HG03460 (cell line): ENCODE measurements at regions not wholly inside any gene's neighbourhood (a gene's known extent, or its start where the extent isn't known, plus 50 kb on each side); places are given as distances from the start of the nearest gene placed in this dataset.

Experiments
- ATAC-seq: cut with Tn5 transposase; IDR thresholded peaks from one replicate; pipeline ENCODE4 v1.9.1; 2021; ENCODE audit not compliant: unreplicated experiment

DNA sequence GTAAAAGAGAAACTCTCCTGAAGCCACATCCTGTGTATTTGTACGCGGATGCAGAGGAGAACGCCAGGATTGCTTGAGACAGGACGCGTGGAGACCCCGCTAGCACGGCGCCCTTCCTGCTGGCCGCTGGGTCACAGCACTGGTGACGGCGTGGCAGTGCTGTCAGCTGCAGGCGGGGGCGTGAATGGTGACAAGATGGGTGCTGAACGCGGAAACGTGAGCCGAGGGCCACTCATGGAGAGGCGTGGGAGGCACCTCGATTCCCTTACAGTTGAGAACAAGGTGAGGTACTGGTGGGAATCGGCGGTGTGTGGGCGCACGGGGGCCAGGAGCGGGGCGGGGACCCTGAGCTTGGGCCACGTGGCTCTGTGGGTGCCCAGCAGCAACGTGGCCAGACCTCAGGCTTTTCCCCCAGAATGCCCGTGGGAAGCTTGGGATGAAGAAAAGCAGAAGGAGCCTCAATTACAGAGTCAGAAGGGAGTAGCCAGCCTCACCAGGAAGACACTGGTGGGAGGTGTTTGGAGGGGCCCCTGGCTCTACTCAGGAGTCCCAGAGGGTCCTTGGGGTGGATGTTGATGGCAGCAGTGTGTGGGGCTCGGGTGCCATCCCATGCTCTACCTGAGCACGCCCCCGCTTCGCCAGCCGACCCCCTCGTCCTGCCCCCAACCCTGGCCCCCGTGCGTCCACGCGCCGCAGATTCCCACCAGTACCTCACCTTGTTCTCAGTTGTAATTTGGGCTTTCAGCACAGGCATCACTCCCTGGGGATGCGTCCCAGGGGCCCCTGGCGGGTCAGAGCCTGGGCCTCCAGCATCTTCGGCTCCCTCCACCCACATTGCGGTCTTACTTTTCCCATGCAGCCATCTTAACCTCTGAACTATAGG lies 208.4 kb upstream of the TCERG1L start:
- no peak for ATAC-seq

DNA sequence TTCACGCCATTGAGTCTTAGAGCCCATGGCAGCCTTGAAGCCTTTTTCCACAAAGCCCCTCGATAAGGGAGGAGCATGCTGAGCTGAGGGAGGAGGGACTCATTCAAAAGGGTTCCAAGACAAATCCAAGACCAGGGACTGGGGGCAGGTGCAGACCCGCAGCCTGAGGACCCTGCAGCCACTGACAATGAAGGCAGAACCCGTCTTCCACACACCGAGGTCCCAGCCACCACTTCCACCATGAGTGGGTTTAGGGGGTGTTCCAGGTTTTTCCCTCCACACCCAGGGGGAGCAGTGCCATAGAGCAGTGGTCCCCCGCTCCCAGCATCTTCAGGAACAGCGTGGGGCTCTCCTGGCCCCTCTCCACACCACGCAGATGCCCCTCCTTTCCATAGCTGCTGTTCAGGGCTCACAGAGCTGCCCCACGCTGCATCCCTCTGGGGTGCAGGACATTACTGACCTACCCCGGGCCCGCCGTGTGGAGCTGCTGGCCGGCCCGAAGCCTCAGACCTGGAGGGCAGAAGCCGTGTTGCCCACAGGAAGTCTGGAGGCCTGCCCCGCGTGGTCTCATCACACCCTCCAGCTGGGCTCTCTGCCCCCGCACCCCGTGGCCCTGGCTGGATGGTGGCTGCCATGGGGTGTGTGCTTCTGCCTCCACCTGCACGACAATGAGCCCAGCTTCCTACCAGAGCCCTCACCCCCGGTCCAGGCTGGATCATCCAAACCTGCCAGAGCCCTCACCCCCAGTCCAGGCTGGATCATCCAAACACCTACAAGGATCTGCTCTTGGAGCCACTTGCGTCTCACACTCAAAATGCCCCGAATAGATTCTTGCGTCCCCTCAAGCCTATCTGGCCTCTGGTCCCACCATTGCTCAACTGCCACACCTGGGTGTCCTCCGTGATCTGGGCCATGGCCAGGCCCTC lies 220.0 kb upstream of the TCERG1L start:
- no peak for ATAC-seq

DNA sequence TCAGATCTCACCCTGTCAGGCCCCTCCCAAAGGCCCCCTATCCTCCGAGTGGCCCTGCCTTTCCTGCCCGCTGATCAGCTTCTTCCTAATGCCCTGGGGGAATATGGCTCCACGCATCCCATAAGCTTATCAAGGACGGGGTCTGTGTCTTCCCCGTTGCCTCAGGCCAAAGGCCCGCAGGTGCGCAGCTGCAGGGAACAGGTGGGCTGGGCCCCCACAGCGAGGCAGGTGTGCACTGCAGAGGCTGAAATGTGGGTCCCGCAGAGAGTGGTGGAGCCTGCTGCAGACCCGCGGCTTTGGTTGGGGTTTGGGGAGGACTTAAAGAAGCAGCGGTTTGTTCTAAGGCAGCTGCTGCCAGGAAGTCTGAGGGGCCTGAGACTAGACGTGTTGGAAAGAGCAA lies 220.8 kb upstream of the TCERG1L start:
- ATAC-seq = no peak

DNA sequence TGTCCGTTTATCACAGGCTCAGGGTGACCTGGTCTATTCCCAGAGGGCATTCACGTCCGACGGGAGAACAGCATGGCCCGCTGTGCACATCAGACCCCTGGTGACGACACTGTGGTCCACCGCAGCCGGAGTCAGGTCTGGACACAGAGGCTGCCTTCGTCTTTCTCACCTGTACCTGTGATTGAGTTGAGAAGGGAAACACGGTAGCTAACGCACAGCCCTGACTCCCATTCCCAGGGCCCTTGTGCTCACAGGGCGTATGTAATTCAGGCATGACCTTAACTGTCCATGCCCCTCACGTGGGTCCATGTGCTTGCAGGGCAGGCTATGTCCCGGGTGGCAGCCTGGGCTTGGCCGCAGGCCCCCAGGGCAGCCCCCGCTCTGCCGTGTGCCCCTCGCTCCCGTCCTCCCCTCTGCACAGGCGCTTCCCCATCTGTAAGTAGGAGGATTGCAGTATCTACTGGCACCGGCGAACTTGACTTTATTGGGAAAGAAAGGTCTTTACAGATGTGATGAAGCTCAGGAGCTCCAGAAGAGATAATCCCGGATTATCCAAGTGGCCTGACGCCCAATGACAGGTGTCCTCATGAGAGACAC lies 221.3 kb upstream of the TCERG1L start:
- no peak for ATAC-seq

DNA sequence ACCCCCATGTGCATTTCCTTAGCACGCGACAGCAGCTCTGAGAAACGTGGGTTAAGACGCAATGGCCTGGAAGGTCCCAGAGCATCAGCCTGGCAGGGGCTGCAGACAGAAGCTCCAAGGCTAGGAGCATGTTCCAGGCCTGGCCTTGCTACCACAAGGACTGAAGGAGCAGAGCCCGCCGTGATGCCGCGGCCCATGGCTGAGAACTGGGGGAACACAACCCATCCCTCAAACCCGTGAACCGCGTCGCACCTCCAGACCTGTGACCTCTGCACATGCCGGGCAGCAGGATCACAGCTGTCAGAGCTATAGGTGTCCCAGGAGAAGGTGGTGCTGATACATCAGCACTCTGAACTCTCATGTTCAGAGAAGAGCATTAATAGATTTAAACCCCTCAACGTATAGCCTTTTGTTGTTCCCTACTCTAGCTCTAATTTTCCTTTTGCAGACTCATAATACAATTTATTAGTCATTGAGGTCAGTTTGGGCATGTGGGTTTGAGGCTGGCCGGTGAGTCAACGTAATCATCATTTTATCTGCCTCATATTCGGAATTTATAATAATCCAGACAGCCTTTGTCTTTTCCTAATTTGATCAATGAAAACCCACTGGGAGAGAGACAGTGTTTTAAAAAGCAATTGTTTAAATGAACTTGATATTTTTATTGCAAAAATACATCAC lies 222.5 kb upstream of the TCERG1L start:
- ATAC-seq = no peak

DNA sequence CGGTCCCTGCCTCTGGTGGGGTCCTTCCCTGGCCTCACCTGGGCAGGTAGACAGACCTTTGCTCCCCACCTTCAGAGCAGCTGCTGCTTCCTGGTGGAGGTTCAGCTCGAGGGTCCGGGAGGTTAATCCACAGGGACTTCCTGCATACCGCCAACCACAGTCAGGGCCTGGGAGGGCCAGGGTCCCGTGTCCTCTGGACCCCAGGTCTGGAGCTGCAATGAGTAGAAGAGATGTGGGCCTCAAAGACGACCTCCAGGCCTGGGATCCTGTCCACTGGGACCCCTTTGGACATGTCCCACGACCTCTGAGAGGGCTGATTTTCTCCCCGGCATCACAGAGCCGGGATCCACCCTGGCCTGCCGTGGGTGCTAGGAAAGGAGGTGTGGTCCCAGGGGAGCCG lies 223.3 kb upstream of the TCERG1L start:
- no peak for ATAC-seq

DNA sequence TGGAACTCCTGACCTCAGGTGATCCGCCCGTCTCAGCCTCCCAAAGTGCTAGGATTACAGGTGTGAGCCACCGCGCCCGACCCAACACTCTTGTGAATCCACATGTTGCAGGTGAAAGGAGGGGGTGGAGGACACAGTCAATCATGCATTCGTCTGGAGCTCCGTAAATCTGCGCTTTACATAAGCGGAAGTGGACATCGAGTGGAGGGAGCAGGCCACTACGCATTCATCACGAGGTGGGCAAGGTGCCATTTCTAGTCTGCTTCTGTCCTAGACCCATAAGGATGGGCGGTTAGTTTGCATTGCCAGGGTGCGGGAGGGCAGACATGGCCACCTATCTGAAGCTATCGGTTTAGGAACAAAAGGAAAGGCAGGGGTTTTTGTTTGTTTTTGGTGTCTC lies 225.2 kb upstream of the TCERG1L start:
- ATAC-seq = no peak

DNA sequence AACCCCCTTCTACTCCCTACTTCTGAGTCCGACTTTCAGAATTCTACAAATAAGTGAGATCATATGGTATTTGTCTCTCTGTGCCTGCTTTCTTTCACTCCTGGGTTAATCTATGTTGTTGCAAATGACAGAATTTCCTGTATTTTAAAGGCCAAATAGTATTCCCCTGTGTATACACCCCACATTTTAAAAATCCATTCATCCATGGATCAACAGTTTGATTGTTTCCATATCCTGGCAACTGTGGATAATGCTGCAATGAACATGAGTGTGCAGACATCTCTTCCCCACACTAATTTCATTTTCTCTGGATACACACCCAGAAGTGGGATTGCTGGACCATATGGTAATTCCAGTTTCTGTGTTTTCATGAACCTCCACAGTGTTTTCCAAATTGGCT lies 225.8 kb upstream of the TCERG1L start:
- no peak for ATAC-seq

DNA sequence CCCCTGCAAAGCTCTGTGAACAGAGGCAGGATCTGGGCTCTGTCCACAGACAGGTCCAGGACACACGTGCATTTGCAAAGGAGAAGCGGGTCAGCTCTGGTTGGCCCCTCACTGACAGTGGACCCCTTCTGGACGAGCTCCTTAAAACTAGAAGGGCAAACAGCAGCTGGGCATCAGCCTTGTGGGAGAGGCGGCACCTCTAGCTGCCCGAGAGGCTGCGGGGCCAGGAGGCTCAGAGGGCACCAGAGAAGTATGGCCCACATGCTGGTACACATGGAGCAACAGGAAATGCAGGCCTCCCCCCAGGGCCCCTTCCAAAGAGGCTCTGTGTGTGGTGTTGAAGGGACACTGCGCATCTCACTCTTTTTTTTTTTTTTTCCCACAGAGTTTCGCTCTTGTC lies 233.0 kb upstream of the TCERG1L start:
- ATAC-seq = no peak

DNA sequence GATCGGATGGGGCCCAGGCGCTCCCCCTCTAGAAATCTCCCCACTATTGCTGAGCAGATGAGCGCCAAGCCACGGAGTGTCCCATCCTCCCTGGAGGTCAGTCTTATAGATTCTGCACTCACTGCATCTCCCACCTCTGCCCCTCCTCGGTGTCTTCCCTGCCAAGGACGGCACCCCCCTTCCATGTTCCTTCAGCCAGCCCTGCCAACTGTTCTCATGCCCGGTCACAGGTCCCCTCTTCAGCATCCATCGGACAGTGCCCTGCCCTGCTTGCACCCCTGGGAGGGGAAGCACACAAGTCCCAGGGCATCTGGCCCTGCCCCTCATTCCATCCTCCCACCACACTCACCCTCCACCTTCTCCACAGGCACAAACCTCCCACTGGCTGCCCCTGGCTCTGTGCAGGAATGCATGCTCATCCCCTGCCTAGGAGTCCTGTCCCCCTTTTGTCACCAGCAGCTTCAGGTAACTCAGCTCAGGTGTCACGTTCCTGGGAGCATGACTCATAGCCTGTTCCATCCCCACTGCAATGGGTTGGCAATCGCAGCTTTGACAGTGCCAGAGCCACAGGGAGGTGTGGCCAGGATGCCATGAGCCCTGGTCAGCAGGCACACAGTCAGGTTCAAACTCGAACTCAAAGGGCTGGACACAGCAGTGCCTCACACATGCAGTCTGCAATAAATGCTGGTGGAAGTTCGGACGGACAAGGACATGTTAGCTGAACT lies 234.7 kb upstream of the TCERG1L start:
- no peak for ATAC-seq

DNA sequence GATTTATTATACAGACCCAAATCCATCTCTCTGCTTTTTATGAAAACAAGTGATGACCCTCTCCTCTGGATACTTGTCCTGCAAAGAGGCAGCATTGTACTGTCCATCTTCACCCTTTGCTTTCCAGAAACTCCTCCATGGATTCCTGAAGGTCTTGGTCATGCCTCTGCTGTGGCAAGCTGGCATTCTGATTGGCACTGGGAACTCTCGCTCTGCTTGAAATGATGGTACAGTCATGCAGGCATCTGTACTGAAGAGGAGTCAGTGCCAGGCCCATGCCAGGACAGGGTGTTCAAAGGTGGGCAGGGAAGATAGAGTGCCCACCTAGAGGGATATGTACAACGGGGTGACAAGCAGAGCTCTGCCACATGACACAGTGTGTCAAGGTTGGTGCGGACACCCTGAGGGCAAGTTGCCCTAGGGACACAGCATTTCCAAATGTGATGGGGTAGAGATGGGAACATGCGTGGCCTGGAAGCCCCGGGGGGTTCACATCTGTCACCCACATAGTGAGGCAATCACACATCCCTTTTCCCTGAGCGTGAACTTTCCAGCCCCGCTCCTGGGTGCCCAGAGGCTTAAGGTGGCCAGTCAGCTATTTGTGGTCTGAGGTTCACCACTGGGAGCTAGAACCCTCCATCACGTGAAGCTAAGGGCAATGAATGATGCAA lies 235.7 kb upstream of the TCERG1L start:
- no peak for ATAC-seq

DNA sequence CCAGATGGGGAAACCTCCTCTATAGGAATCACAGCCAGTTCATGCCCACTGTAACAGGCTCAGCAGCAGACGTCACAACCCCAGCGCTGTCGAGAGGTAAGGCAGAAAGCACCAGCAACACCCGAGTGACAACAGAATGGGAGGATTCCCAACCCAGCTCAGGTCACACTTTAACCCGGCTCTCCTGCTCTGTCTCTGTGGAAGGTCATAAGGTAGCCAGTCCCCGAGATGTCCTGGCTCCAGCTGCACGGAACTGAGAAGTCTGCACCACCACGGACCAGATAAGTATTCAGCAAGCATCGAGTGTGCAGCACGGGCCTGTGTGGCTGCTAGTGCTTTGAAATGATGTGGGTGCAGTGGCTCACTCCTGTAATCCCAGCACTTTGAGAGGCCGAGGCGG lies 236.7 kb upstream of the TCERG1L start:
- no peak for ATAC-seq

DNA sequence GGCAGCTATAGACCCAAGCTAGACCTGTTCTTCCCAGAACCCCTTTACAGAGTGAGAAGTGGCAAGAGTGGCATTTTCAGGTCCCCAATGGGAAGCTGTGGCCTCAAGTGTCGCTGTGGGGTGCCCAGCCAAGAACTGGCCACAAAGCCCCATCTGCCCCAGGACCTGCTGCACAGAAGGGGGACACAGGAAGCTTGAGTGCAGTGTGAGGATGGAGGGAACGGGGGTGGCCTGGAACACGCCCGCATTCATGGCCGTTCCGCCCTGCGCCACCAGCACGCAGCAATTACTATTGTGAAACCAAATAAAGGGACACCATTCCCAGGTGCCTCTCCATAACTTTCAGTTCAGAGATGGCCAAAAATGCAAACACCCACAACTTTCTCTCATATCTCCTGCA lies 237.6 kb upstream of the TCERG1L start:
- no peak for ATAC-seq

DNA sequence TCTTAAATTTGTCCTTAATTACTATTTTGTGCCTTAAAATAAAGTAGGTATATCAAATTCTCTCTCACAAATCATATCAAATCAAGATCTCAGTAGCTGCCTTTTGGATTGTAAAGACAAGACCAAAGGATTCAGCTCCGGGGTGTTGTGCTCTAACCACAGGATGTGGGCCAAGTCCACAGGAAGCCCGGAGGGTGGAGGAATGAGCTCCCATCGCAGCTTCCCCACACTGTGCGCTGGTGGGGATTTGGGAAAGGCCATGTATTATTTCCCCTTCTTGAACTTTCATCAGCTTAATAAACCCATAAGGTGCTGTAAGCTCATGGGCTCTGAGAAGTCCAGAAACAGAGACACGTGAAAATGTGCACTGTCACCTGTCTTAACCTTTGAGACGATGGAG lies 241.6 kb upstream of the TCERG1L start:
- ATAC-seq = no peak

DNA sequence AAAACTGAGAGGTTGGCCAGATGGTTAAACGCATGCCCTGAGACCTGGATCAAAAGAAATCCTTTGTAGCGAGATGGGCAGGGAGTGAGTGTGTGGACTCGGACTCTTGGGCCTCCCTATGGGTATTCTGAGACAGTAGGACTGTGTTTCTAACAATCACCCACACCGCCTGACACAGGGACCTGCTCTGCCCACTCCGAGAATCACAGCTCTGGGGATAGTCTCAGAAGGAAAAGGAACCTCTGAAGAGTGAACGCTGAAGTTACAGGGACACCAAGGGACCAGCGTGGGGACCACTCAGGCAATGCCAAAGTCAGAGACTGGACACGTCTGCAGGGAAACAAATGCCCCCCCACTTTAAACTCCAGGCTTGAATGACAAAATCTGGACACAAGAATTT lies 242.1 kb upstream of the TCERG1L start:
- no peak for ATAC-seq

DNA sequence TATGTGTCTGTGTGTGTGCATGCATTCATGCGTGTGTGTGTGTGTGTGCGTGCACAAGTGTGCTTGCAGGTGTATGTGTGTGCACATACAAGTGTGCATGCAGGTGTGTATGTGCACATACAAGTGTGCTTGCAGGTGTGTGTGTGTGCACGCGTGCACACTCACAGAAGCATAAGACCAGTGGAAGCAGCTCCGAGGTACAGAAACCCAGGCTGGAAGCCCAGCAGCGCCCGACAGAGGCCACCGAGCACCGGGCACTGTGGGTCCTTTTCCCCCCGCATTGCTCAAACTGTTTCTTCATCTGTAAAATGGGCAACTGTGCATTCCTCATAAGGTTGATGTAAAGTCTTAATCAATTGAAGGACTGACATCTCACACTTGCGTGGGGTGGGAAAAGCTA lies 243.3 kb upstream of the TCERG1L start:
- ATAC-seq = no peak

DNA sequence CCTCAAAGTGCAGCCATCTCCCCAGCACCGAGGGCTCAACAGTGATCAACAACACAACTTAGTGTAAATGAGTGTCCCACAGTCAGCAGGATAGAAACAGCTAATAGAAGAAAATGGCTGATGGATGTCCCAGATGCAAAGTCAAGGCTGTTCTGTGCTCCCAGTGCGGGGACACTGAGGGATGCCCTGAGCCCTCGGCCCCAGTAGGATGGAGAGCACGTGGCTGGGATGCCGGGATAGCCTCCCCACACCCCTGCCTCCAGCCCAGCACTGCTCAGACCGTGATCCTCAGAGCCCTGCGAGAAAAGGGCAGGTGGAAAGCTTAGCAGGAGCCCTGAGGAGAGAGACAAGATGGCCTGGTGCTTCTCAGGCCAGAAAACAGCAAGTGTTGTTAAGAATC lies 243.9 kb upstream of the TCERG1L start:
- ATAC-seq = no peak

DNA sequence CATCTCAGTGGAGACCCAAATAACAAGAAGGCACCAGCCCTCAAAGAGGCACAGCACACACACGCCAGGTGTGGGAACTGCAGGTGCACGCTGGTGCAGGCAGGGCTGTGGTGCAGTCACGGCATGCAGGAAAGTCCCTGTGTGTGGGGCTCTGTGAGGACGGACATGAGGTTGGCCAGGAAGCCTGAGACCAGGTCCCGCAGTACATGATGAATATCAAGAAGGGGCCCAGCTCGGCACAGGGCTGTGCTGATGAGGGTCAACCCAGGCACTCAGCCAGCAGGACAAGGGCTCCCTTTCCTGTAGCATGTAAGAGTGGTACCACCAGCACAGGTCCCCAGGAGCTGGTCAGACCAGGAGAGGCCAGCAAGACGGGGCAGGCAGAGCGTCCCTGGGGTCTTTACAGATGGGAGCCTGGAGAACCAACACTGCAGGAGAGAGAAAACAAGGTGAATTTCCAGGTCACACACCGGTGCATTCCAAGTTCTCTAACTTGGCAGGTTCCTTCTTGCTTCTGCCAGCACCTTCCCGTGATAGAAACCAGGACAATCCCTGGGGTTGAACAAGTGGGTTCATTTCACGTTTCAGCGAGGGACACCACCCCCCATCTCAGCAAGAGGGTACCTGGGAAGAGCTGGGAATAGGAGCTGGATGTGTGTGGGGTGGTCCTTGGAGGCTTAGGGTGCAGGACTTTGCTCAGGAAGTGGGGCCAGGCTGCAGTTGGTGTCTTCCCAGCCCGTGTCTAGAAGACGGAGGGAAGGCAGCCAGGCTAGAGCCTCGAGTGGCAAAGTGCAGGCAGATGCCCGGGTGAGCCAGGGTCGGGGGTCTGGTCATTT lies 244.8 kb upstream of the TCERG1L start:
- no peak for ATAC-seq

DNA sequence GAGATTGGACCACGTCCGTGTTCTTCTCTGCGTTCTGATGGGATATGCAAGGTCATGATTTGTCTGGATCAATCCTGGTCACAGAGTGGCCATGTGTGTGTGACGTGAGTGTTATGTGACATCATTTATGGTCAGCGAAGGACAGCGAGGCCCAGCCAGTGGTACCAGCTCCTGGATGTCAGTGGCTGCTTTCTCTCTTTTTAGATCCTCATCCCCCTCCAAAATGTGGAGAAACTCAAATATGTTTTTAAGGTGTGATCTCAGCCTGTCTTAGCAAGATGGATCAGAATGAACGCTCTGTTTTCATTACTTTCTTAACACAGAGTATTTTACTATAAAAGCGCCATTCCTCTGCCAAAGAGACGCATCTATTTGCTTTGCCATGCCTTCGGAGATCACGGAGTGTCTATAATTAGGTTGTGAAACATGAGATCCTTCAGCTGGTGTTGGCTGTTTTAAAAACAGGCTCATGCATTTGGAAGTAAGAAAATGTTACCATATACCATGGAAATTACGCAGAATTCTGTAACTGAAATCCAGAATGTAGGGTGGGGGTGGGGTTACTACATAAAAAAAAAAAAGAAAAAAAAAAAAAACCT lies 245.5 kb upstream of the TCERG1L start:
- no peak for ATAC-seq
